HG03066 (cell line): ENCODE measurements at regions not wholly inside any gene's neighbourhood (a gene's known extent, or its start where the extent isn't known, plus 50 kb on each side); places are given as distances from the start of the nearest gene placed in this dataset.

Experiments used
- ATAC-seq: cut with Tn5 transposase; IDR thresholded peaks from one replicate; pipeline ENCODE4 v1.9.1; 2021; ENCODE audit warnings: low read depth; ENCODE audit not compliant: unreplicated experiment

DNA sequence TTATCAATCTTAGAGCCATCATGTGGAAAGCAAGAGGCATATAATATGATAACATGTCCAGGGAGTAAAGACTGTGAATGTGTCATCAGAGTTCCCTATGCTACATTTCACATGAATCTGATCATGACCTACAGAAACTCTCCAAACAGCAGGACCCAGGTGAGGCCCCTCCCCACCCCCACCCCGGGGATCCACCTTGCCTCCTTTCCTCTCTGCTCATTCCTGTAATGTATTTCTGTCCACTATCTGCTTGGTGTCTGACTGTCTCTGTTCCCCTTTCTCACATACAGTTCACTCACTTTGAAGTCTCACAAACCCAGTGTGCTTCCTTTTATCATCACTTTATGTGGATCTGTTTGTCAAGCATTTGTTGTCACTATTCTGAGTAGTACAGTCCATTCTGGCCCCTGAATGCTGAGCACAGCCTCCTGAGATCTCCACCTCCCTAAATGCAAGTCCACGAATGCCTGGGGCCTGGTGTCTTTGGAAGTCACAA is 76.4 kb upstream of the SMARCA2 start:
- peak; percentile 53 for ATAC-seq

DNA sequence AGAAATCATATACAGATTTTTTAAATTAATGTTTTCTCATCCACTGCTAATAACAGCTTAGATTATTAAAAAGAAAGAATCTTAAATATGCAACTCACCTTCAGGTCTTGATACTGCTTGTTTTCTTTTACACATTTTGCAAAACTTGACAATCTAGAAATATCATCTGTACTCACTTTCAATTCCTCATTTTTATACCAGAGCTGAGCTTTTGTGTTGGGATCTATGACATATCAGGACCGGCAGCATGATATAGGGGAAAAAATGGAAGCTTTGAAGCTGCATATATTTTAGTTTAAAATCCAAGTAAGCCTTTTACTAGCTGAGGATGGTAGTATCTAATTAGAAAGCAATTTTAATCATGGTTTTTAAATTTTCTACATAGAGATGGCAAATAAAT is 75.7 kb upstream of the SMARCA2 start:
- peak; percentile 40 for ATAC-seq

DNA sequence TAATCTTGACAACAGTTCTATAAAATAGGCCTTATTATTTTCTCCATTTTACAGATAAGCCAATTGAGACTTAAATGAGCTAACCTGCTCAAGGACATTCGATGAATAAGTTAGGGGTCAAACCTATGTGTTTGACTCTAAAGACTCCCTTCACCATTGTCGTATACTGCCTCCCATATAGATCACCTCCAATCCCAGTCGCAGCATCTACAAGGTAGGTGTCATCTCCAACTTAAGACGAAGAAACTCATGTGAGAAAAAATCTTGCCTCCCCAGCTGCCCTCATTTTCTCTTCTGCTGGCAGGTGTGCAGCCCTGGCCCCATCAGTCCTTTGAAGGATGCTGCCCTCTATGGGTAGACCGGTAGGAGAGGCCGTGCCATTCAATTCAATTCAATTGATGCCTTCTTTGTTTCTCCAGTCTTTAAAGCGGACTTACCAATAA is 75.2 kb upstream of the SMARCA2 start:
- ATAC-seq: peak; percentile 67

DNA sequence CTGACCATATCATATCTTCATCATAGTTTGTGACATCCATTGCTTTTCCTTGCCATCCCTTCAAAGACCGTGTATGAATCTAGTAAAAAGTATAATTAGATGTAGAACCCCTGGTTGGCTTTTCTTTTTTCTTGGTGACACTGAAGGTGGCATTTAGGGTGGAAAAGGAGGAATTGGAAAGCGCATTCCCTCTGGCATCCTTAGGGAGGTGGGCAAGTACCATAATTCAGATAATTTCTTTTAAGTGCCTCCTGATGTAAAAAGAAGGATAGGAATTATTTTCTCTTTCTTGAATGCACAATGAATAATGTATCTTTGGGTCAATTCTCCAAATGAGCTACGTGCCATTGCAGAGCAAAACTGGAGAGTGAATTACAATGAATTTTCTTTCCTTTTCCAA is 73.2 kb upstream of the SMARCA2 start:
- no peak for ATAC-seq

DNA sequence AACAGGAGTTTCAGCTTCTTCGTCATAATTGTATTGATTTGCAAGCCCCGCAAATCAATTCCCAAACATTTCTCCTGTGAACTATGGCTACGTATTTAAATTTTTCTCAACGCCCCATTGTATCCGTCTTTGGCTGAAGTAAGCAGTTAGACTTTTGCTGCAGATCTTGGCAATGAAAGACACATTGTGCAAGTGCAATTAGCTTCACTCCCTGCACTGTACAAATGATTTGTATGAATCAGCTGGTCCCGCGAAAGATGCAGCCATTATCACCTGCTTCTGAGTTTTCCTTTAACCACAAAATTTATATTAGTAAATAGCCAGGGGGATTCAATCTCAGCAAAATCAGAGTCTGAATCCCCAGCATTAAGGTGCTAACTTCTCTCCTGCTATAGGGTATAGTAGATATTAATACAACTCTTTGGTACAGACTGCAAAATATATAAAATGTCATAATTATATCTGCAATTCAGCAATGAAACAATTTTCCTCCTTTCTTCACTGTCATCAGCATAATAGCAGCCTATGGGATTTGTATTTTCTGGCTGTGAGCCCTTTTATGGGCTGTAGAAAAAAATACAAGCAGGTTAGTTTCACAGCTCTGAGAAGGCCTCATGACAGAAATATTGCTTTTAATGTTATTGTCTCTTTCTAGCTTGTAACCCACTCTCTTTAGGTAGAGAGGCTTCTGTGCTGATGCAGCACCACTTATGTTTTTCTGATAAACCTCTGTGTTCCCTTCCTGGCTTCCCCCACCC is 68.4 kb upstream of the SMARCA2 start:
- no peak for ATAC-seq

DNA sequence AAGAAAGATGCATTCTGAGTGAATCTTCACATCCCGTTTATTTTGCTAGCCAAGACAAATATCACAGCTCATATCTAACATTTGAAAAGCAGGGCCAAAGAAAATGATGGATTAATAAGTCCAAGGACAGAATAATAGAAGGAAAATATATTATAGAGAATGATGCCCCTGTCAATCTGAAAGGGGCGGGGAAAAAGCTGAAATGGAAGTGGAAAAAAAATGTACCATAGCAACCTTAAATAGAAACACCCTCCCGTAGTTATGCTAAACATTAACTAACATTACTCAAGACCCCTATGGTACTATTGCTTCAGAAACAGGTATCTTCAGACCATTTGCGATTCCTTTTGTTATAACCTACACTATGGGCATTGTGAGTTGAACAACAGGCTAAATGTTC is 67.7 kb upstream of the SMARCA2 start:
- ATAC-seq: no peak

DNA sequence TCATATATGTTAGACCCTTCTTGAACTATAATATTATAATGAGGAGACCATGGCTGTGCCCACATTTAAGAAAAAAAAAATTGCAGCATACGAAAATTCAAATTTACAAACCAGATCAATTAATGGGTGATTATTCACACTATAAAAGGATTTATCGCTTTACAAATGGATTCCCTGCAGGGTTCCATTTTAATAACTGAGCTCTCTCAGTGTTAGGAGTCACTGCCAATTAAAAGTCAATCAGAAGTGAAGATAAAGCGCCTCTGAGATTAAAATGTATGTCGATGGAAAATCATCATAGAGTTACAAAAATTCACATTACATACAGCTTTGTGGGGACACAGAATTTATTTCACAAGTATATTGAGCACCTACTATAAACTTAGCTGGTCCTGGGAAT is 66.6 kb upstream of the SMARCA2 start:
- ATAC-seq: no peak

DNA sequence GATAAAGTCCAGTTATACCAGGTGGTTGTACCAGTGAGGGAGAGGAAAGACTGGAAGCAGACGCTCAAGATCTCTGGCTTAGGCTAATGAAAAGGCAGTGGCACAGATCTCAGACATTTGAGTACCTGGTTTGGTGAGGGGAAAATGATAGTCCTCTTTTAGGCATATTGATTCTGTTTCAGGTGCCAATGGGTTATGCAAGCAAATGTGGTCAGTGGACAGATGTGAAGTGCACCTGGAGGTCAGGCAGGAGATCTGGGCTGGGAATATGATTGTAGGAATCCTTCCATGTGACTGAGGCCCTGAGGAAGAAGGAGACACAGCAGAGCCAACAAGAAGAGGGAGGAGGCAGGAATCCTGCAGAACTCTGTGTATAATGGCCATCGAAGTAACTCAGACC is 63.7 kb upstream of the SMARCA2 start:
- ATAC-seq: no peak

DNA sequence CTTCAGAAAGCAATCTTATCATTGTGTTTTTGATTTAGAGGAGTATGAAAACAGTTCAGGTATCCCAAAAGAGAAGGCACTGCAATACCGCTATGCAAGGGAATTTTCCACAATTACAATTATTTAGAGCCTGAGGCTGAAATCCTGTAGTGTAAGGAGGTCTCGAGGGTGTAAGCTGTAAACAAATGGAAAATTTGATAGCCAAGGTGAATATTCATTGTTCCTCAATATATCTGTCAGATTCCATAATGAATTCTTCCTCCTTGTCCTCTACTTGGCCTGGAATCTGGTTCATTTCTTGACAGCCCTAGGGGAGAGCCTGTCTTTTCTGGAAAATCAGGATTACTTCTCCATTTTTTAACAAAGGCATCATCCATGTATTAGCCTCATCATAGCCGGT is 63.1 kb upstream of the SMARCA2 start:
- no peak for ATAC-seq

DNA sequence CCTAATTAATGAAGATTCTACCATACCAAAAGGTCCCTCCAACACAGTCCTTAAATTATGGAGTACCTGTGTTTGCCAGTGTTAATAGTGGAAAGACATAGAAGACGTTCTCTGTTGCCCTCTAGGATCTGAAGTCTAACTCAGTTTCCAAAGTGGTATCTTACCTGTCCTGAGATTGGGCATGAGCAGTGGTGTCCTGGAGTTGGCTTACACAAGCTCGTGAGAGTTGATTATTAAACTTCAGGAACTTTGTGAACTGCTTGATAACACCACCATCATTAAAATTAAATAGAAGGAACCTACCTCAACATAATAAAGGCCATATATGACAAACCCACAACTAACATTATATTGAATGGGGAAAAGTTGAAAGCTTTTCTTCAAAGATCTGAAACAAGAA is 60.9 kb upstream of the SMARCA2 start:
- ATAC-seq: no peak

DNA sequence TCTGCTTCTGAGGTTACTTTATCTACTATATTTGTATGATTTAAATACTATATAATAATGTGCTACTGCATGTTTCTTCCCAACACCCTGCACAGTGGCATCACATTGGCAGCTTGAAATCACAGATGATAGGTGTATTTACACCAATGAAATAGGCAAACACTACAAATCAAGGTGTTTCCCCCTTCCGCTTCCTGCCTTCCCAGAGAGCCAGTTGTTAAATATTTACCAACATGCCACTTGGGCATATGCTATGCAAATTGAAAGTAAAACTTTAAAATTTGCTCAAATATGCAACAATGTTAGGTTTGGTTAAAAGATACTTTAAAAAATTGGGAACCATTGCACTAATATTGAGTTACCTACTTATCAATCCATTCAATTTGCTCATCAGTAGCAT is 58.2 kb upstream of the SMARCA2 start:
- no peak for ATAC-seq

DNA sequence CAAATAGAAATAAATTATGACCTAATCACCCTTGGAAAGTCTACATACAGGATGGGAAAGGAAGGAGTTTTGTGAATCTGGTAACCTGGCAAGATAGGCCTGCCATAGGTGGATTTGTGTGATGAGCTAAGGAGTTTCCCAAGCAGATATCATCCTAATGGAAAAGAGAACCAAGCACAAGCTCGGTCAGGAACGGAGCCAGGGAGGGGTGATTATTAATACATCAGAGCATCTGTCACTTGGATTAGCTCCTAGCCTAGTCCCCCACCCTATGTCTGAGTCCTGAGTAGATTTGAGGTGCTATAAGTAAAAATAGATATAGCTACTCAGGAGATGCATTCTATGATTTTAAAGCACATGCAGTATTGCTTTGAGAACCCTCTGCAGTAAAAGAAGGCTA is 57.3 kb upstream of the SMARCA2 start:
- ATAC-seq: no peak

DNA sequence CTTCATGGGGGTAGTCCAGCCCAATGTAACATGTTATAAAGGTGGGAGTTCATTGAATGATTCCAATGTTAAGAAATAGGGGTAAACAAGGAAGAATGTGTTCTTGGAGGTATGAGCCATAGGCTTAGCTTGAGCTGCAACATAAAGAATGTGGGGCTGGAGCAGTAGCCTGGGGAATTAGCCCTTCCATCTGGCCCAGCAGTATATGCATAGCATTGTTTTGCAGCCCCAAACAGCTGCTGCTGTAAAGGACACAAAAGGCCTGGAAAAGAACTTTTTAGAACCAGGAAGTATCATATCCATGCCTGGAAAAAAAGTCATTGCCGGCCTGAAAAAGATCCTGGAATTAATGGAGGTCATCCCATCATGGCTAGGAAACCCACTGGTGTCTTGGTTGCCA is 55.8 kb upstream of the SMARCA2 start:
- ATAC-seq: no peak

DNA sequence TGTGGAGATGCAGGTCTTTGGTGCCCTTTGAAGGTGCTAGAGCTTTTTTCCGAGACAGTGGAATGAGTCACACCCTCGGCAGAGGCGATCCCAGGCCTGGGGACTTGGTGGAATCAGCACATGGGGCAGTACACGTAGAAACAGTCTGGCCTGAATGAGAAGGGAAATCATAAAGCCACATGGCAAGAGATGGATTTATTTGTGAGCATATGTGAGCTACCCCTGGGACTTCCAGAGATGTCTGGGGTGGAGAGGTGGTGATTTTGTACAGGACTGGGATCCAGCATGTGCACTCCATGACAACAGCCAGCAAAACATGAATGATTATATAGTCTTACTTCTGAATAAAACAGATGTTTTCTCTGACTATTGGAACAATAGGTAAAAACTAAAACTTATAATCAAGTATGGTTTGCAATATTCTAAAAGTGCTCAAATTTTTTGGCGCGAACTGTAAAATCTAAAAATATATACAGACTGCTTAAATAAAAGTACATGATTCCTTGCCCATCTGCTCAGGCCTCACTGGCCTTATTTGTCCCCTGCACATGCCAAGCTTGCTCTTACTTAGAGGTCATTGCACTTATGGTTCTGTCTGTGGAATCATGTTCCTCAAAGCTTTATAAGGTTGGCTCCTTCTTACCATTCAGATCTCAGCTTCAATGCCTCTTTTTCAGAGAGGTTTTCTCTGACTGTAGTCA is 54.7 kb upstream of the SMARCA2 start:
- no peak for ATAC-seq

DNA sequence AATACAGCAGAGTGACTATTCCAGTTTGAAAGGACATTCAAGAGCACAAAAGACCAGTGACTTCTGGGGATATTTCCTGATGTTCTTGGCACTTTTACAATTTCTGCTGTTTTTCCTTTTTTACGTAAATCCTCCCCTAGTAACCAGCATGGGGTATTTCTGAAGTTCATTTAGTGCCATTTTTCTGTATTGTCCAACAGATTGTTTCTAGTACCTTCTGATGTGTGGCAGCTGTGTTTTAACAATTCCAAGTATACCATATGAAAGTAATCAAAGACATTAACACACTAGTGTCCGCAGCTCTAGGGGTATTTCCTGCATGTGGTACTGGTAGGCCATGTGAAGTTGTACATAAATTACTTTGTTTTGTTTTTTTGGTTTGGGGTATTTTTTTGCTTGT is 53.0 kb upstream of the SMARCA2 start:
- no peak for ATAC-seq

DNA sequence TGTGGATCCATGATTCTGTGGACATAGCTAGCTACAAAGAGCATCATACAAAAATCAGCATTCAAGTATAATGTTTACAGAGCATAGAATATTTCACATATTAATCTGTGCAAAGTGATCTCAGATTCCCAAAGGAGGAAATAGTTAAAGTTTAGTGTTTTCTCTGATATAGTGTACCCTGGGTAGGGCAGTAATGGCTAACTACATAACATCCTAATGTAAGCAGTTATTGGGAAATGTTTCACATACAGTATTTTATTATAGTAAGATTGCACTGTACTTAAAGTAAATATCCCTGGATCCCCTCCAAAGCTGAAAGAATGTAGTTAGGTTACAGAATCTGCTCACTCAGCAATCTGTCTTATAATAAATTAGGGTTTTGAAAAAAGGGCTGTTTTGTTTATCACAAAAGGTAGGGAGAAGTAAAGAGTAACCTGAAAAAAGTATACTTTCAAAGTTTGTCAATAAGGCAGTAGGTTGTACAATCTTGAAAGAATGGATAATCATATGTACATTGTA is 52.5 kb upstream of the SMARCA2 start:
- no peak for ATAC-seq

DNA sequence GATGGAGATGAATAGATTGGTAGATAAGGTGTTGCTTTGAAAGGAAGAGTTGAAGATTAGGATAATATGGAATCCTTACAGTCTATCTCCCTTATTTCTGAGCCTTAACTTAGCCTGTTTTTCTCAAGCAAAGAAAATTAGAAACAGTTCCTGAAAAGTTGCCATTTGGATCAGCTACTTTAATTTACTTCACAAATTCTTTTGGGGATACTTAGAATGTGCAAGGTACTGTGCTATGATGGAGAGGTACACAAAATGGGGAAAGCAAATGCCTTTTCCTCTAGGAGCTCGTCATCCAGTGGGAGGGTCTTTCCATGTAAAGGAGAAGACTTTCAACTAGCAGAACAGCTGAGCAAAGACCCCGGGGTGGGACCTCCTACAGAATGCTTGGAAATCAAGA is 51.1 kb upstream of the SMARCA2 start:
- no peak for ATAC-seq
